K562 (cell line): ENCODE measurements at regions not wholly inside any gene's neighbourhood (a gene's known extent, or its start where the extent isn't known, plus 50 kb on each side); places are given as distances from the start of the nearest gene placed in this dataset.

Source experiments
- ATAC-seq: fragments of 200-7000 bp; cut with Tn5 transposase; 3 replicates; pipeline ENCODE4 v1.9.1; 2020; ENCODE audit warnings: moderate library complexity
- BruUV-seq: library from RNA; stranded (reverse); fragments of 400-500 nt; replicated peaks from 2 replicates; lab custom pipeline; 2021; lab: Mats Ljungman, UMichigan
- CTCF ChIA-PET: fragments of 300-600 bp; formaldehyde crosslinking; extraction: SDS; loops from one replicate; lab custom pipeline; 2021; ENCODE audit warnings: low intra/inter-chr PET ratio; lab: Yijun Ruan, JAX
- POLR2A ChIA-PET: fragments of 300-600, 350-650 bp; sonication (Branson Sonifier 250); formaldehyde crosslinking; extraction: SDS; loops from one replicate; lab custom pipeline; 2021; ENCODE audit warnings: antibody characterized with exemption, inconsistent platforms; lab: Yijun Ruan, JAX
- DNase-seq, 4 experiments: peaks; one replicate each; pipeline versions ENCODE4 v3.0.0 to v3.0.0-alpha.2; 2011 to 2018; ENCODE audit warnings: low spot score in 3 of 4, mixed read lengths in 3 of 4; ENCODE audit errors: extremely low read depth in 1 of 4
- FAIRE-seq: peaks from 2 replicates; lab custom pipeline; 2011; peaks lifted over from hg19 to GRCh38; lab: Jason Lieb, UNC
- H2AFZ ChIP-seq: 2 replicates; pipeline ENCODE4 v1.6.0; 2011; ENCODE audit warnings: low read depth, low read length, control low read depth, inconsistent platforms
- H3K27ac ChIP-seq: fragments of 200-600 bp; 3 replicates; pipeline ENCODE4 v1.8.0; 2011; ENCODE audit warnings: low read depth, mild to moderate bottlenecking, control low read depth, inconsistent platforms, low read length, moderate library complexity, mixed read lengths; ENCODE audit errors: extremely low read depth
- H3K27me3 ChIP-seq, 2 experiments: fragments of 300-600 bp in 1 of 2; 2 replicates in 1 of 2; 3 replicates in 1 of 2; pipeline versions ENCODE4 v1.6.0 to v1.8.0; 2011; ENCODE audit warnings: inconsistent platforms in 2 of 2, low read length in 2 of 2, mild to moderate bottlenecking in 1 of 2, mixed read lengths in 1 of 2, moderate library complexity in 1 of 2; ENCODE audit not compliant: control insufficient read depth in 2 of 2, insufficient read depth in 2 of 2
- H3K36me3 ChIP-seq: fragments of 300-600 bp; 3 replicates; pipeline ENCODE4 v1.8.0; 2011; ENCODE audit warnings: mild to moderate bottlenecking, low read length, inconsistent platforms; ENCODE audit not compliant: control insufficient read depth, insufficient read depth
- H3K4me1 ChIP-seq, 2 experiments: fragments of 200-600 bp in 1 of 2; replicated peaks in 1 of 2; 2 replicates in 1 of 2; 3 replicates in 1 of 2; pipeline versions ENCODE4 v1.5.1 to v1.8.0; 2011; ENCODE audit warnings: inconsistent platforms in 2 of 2, low read length in 2 of 2, mild to moderate bottlenecking in 1 of 2, mixed read lengths in 1 of 2, moderate library complexity in 1 of 2; ENCODE audit not compliant: control insufficient read depth in 2 of 2, insufficient read depth in 2 of 2
- H3K4me2 ChIP-seq: 2 replicates; pipeline ENCODE4 v1.6.1; 2011; ENCODE audit warnings: low read length, control low read depth, inconsistent platforms, mixed read lengths; ENCODE audit not compliant: insufficient read depth
- H3K4me3 ChIP-seq: fragments of 200-600 bp; sonication (generic), shearing (Covaris generic); 2 replicates; pipeline ENCODE4 v1.5.1; 2016; ENCODE audit warnings: control low read depth, inconsistent platforms
- H3K79me2 ChIP-seq: fragments of 200-600 bp; 3 replicates; pipeline ENCODE4 v1.8.0; 2011; ENCODE audit warnings: low read length, inconsistent platforms; ENCODE audit not compliant: control insufficient read depth, insufficient read depth
- H3K9ac ChIP-seq, 2 experiments: 2 replicates each; pipeline versions ENCODE4 v1.6.0 to v1.6.1; 2011; ENCODE audit warnings: low read depth in 2 of 2, low read length in 2 of 2, control low read depth in 1 of 2, inconsistent platforms in 1 of 2, mild to moderate bottlenecking in 1 of 2, mixed read lengths in 1 of 2; ENCODE audit not compliant: insufficient read depth in 1 of 2
- H3K9me1 ChIP-seq: one replicate; pipeline ENCODE4 v1.6.0; 2011; ENCODE audit warnings: inconsistent platforms, mild to moderate bottlenecking, low read length, moderate library complexity; ENCODE audit not compliant: control insufficient read depth, insufficient read depth
- H3K9me3 ChIP-seq: replicated peaks from 2 replicates; pipeline ENCODE4 v1.5.1; 2011; ENCODE audit warnings: low read depth, low read length, inconsistent platforms; ENCODE audit not compliant: control insufficient read depth, insufficient read depth
- H4K20me1 ChIP-seq: replicated peaks from 2 replicates; pipeline ENCODE4 v1.6.1; 2011; ENCODE audit warnings: low read length, inconsistent platforms, mixed read lengths; ENCODE audit not compliant: control insufficient read depth, insufficient read depth
- ADNP ChIP-seq: fragments of 200-800 bp; sonication (Bioruptor generic); IDR thresholded peaks from 2 replicates; pipeline ENCODE4 v1.6.1; 2016; ENCODE audit warnings: missing genetic modification characterization, missing compliant biosample characterization
- BRD9 ChIP-seq: fragments of 450-650 bp; IDR thresholded peaks from 2 replicates; pipeline ENCODE4 v1.6.1; 2018; ENCODE audit warnings: low read depth; ENCODE audit not compliant: partially characterized antibody
- GATAD2B ChIP-seq: fragments of 450-650 bp; IDR thresholded peaks from 2 replicates; pipeline ENCODE4 v1.6.1; 2017; ENCODE audit warnings: mild to moderate bottlenecking, borderline replicate concordance
- HNRNPL ChIP-seq: fragments of 200-400 bp; formaldehyde crosslinking; IDR thresholded peaks from 2 replicates; pipeline ENCODE4 v1.6.1; 2017; ENCODE audit warnings: low read depth, mild to moderate bottlenecking, low read length
- IRF2 ChIP-seq: sonication (generic); formaldehyde crosslinking; IDR thresholded peaks from 2 replicates; pipeline ENCODE4 v1.8.1; 2022; ENCODE audit warnings: mild to moderate bottlenecking, missing genetic modification reagents
- JUN ChIP-seq, 2 experiments: sonication (generic) in 1 of 2; formaldehyde crosslinking in 1 of 2; IDR thresholded peaks; 2 replicates each; pipeline versions ENCODE4 v1.6.1 to v1.8.0; 2012 to 2022; ENCODE audit warnings: borderline replicate concordance in 2 of 2, mild to moderate bottlenecking in 2 of 2, improper control_type of control experiment in 1 of 2, low read depth in 1 of 2, low read length in 1 of 2, missing genetic modification reagents in 1 of 2
- KDM2B ChIP-seq: fragments of 250-450 bp; sonication (Bioruptor Pico); IDR thresholded peaks from 2 replicates; pipeline ENCODE4 v1.8.0; 2021; ENCODE audit warnings: mild to moderate bottlenecking, moderate library complexity
- KLF1 ChIP-seq: fragments of 450-650 bp; IDR thresholded peaks from 2 replicates; pipeline ENCODE4 v1.6.1; 2016; ENCODE audit warnings: missing genetic modification characterization, missing compliant biosample characterization
- NFATC3 ChIP-seq: fragments of 450-650 bp; IDR thresholded peaks from 2 replicates; pipeline ENCODE4 v1.6.1; 2017; ENCODE audit warnings: mild to moderate bottlenecking
- NFXL1 ChIP-seq: fragments of 450-650 bp; formaldehyde crosslinking; IDR thresholded peaks from 2 replicates; pipeline ENCODE4 v1.4.0; 2021; ENCODE audit warnings: mild to moderate bottlenecking
- PPARD ChIP-seq: fragments of 250-450 bp; sonication (Bioruptor Pico); IDR thresholded peaks from 2 replicates; pipeline ENCODE4 v1.8.0; 2022; ENCODE audit warnings: inconsistent platforms, mild to moderate bottlenecking, moderate library complexity
- RBM34 ChIP-seq: fragments of 200-400 bp; formaldehyde crosslinking; IDR thresholded peaks from 2 replicates; pipeline ENCODE4 v1.6.1; 2018; ENCODE audit warnings: low read length, borderline replicate concordance; ENCODE audit not compliant: insufficient read depth
- TBL1XR1 ChIP-seq, 2 experiments: IDR thresholded peaks; 2 replicates each; pipeline ENCODE4 v1.6.1; 2012; ENCODE audit warnings: improper control_type of control experiment in 2 of 2, low read length in 2 of 2, mild to moderate bottlenecking in 1 of 2
- ZNF717 ChIP-seq: fragments of 250-450 bp; sonication (Bioruptor Pico); IDR thresholded peaks from 2 replicates; pipeline ENCODE4 v1.5.0; 2021
- WGBS: fragments of 100-300 bp; shearing (Covaris generic); methylation state at CpG from one replicate; pipeline ENCODE4 v1.1.6; 2016; ENCODE audit warnings: low coverage, mixed read lengths; ENCODE audit not compliant: insufficient coverage; ENCODE audit errors: missing lambda C conversion rate; 5-methylcytosine and 5-hydroxymethylcytosine counted together
- in situ Hi-C: fragments of 300-500 bp; cut with MboI; formaldehyde crosslinking; loops from 4 replicates; pipeline ENCODE4 v1.15.0; 2018; ENCODE audit warnings: inconsistent platforms, mixed read lengths
- intact Hi-C: fragments of 100-400 bp; cut with micrococcal nuclease; formaldehyde crosslinking; loops from 2 replicates; pipeline ENCODE4 v1.14.2; 2022
- TF ChIP-seq, protein P1 (sequence below): sonication (generic); formaldehyde crosslinking; IDR thresholded peaks from 2 replicates; pipeline ENCODE4 v1.8.0; 2022; ENCODE audit warnings: mild to moderate bottlenecking, missing genetic modification reagents
- TF ChIP-seq, protein P2 (sequence below): fragments of 450-650 bp; formaldehyde crosslinking; IDR thresholded peaks from 2 replicates; pipeline ENCODE4 v1.4.0; 2020; ENCODE audit warnings: mild to moderate bottlenecking, mixed read lengths
- TF ChIP-seq, protein P3 (sequence below): fragments of 450-650 bp; IDR thresholded peaks from 2 replicates; pipeline ENCODE4 v1.6.1; 2016
- TF ChIP-seq, protein P4 (sequence below): fragments of 450-650 bp; IDR thresholded peaks from 2 replicates; pipeline ENCODE4 v1.6.1; 2018; ENCODE audit warnings: mild to moderate bottlenecking, low read depth; ENCODE audit not compliant: partially characterized antibody

DNA sequence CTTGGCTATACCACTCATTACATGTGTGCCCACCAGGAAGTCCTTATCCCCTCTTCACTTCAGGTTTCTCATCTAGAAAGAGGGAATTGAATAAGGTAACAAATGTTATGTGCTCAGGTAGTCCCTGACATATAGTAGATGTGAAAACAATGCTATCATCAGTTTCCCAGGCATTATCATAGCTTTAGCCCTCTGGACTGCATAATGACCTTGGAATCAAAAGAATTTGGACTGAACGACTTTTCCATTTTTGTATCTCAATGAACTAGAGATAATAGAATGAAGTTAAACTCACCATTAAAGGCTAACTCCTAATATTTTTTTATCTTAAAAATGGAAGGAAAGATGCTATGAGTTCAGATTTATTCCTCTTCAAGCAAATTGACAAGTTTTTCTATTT is 304.1 kb upstream of the USP24 start (continued):
- TF ChIP-seq, protein P1, sequence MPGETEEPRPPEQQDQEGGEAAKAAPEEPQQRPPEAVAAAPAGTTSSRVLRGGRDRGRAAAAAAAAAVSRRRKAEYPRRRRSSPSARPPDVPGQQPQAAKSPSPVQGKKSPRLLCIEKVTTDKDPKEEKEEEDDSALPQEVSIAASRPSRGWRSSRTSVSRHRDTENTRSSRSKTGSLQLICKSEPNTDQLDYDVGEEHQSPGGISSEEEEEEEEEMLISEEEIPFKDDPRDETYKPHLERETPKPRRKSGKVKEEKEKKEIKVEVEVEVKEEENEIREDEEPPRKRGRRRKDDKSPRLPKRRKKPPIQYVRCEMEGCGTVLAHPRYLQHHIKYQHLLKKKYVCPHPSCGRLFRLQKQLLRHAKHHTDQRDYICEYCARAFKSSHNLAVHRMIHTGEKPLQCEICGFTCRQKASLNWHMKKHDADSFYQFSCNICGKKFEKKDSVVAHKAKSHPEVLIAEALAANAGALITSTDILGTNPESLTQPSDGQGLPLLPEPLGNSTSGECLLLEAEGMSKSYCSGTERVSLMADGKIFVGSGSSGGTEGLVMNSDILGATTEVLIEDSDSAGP (CRISPR knock-in tag), result no peak
- TF ChIP-seq GATAD2B, result no peak
- TF ChIP-seq, protein P2, sequence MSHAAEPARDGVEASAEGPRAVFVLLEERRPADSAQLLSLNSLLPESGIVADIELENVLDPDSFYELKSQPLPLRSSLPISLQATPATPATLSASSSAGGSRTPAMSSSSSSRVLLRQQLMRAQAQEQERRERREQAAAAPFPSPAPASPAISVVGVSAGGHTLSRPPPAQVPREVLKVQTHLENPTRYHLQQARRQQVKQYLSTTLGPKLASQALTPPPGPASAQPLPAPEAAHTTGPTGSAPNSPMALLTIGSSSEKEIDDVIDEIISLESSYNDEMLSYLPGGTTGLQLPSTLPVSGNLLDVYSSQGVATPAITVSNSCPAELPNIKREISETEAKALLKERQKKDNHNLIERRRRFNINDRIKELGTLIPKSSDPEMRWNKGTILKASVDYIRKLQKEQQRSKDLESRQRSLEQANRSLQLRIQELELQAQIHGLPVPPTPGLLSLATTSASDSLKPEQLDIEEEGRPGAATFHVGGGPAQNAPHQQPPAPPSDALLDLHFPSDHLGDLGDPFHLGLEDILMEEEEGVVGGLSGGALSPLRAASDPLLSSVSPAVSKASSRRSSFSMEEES (CRISPR knock-in tag), result no peak
- no peak for TF ChIP-seq NFXL1
- no peak for TF ChIP-seq PPARD (CRISPR knock-in tag)
- TF ChIP-seq ADNP (tag), result no peak

DNA sequence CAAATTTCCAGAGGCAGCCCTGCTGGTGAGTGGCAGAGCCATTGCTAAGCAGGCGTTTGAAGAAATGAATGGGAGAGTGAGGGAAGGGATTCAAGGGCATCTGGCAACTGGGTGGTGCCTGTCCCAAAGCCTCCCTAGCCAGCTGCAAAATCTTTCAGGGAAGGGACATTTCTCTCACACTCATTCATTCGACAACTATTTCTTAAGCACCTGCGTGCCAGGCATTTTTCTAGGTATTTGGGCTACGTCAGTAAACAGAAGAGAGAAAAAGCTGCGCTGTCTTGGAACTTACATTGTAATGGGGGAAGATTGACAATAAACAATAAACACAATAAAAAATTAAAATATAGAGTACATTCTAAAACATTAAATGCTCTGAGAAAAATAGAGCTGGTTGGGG is 301.9 kb upstream of the USP24 start:
- no peaks in the 10 kb centered on the region for H3K4me1 ChIP-seq
- no peak overlapping the region for H3K27ac ChIP-seq
- no peak overlapping the region for H2AFZ ChIP-seq
- H3K9ac ChIP-seq, result no peak overlapping the region
- no peaks in the 10 kb centered on the region for H3K79me2 ChIP-seq
- in situ Hi-C loops, result no loop called here
- ATAC-seq (no peak), DNase-seq (no peak), FAIRE-seq (no peak)
- no peaks in the 10 kb centered on the region for H3K9me3 ChIP-seq
- no peak for TF ChIP-seq TBL1XR1 (IDR thresholded peaks at IDR 0.05; ENCODE audit: low read length in 2 of 2)
- no peak for TF ChIP-seq JUN (IDR thresholded peaks at IDR 0.05; ENCODE audit: borderline replicate concordance, low read depth, low read length)
- no peak for TF ChIP-seq JUN (CRISPR knock-in tag; IDR thresholded peaks at IDR 0.05; ENCODE audit: borderline replicate concordance)
- TF ChIP-seq KLF1 (tag), result no peak
- TF ChIP-seq RBM34, result no peak
- TF ChIP-seq HNRNPL, result no peak
- TF ChIP-seq NFATC3, result no peak
- no peak for TF ChIP-seq KDM2B
- TF ChIP-seq, protein P3, sequence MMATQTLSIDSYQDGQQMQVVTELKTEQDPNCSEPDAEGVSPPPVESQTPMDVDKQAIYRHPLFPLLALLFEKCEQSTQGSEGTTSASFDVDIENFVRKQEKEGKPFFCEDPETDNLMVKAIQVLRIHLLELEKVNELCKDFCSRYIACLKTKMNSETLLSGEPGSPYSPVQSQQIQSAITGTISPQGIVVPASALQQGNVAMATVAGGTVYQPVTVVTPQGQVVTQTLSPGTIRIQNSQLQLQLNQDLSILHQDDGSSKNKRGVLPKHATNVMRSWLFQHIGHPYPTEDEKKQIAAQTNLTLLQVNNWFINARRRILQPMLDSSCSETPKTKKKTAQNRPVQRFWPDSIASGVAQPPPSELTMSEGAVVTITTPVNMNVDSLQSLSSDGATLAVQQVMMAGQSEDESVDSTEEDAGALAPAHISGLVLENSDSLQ, result no peak
- TF ChIP-seq, protein P4, sequence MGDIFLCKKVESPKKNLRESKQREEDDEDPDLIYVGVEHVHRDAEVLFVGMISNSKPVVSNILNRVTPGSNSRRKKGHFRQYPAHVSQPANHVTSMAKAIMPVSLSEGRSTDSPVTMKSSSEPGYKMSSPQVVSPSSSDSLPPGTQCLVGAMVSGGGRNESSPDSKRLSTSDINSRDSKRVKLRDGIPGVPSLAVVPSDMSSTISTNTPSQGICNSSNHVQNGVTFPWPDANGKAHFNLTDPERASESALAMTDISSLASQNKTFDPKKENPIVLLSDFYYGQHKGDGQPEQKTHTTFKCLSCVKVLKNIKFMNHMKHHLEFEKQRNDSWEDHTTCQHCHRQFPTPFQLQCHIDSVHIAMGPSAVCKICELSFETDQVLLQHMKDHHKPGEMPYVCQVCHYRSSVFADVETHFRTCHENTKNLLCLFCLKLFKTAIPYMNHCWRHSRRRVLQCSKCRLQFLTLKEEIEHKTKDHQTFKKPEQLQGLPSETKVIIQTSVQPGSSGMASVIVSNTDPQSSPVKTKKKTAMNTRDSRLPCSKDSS, result no peak
- no peak for TF ChIP-seq ZNF717 (CRISPR knock-in tag)
- TF ChIP-seq BRD9, result no peak
- TF ChIP-seq IRF2 (CRISPR knock-in tag), result no peak
- no peaks in the 10 kb centered on the region for H4K20me1 ChIP-seq
- ChIA-PET POLR2A (no interaction called here), CTCF (no interaction called here)
- H3K4me2 ChIP-seq, result no peak overlapping the region
- H3K9me1 ChIP-seq, result no peaks in the 10 kb centered on the region
- WGBS, result 0% methylated on average over 5 of the region's 5 CpGs
- BruUV-seq, result no TSS peak
- no peak overlapping the region for H3K4me3 ChIP-seq
- no peaks in the 10 kb centered on the region for H3K27me3 ChIP-seq
- H3K36me3 ChIP-seq, result no peaks in the 10 kb centered on the region
- intact Hi-C loops, result no loop called here
